OCI-LY1 (cell line): ENCODE measurements at regions not wholly inside any gene's neighbourhood (a gene's known extent, or its start where the extent isn't known, plus 50 kb on each side); places are given as distances from the start of the nearest gene placed in this dataset.
"Not testable (repeated sequence)": the region's sequence is repeated elsewhere in the genome, so short reads cannot be mapped to it uniquely, and the experiment has no call there.

ENCODE experiments used
- CTCF ChIP-seq: fragments of 200-600 bp; sonication (generic), shearing (Covaris generic); IDR thresholded peaks from 2 replicates; pipeline ENCODE4 v1.5.1; 2017; ENCODE audit warnings: mild to moderate bottlenecking, antibody characterized with exemption, low read length, moderate library complexity, mixed read lengths
- EZH2 ChIP-seq: fragments of 200-600 bp; sonication (generic), shearing (Covaris generic); IDR thresholded peaks from 2 replicates; pipeline ENCODE4 v1.8.0; 2017; ENCODE audit warnings: borderline replicate concordance, mixed run types, mild to moderate bottlenecking, antibody characterized with exemption, low read length, moderate library complexity, mixed read lengths

GRCh38 chr6:86603364-86603763 is 334.0 kb upstream of the HTR1E start:
- TF ChIP-seq CTCF, EZH2: not testable (repeated sequence)
